ENCODE measurements at regions not wholly inside any gene's neighbourhood (a gene's known extent, or its start where the extent isn't known, plus 50 kb on each side); places are given as distances from the start of the nearest gene placed in this dataset.

DNA sequence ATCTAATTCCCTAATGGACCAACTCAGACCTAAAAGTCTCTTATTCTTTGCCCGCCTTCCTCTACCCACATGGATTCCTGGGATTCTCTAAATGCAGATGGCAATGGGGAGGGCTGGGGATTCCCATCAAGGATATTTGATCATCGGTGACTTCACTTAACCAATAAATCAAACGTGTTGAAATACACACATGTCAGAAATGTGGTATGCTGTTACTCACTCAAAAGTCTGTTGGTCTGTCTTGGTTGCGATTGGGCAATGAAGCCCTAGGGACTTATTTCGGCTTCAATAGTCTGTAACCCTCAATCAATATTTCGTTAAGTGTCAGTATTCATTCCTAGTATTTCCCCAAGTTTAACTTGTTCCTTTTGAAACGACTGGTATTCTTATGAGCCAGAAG, 117.2 kb upstream of the DIO3 start:
- no peak for DNase-seq
- POLR2A ChIA-PET, result no interaction called here
- no peak for TF ChIP-seq RAD21 (IDR thresholded peaks at IDR 0.05; ENCODE audit: low read length)
- no peak for TF ChIP-seq YY1 (IDR thresholded peaks at IDR 0.05; ENCODE audit: low read depth)
- no peak for TF ChIP-seq TCF12 (IDR thresholded peaks at IDR 0.05)
- TF ChIP-seq NRF1 (IDR thresholded peaks at IDR 0.05; ENCODE audit: low read depth, low read length), result no peak
- no peak for TF ChIP-seq ELF1 (IDR thresholded peaks at IDR 0.05)
- TF ChIP-seq GABPA (IDR thresholded peaks at IDR 0.05; ENCODE audit: low read depth), result no peak
- H3K36me3 ChIP-seq (replicated peaks in 1 of 2; ENCODE audit: control insufficient read depth in 1 of 2, insufficient read depth in 2 of 2, low read length in 1 of 2), result no peaks in the 10 kb centered on the region
- no peak overlapping the region for H3K9ac ChIP-seq
- H3K9me2 ChIP-seq, result no peaks in the 10 kb centered on the region
- CTCF ChIA-PET, result no interaction called here
- no peak overlapping the region for H3K4me3 ChIP-seq (ENCODE audit: low read depth in 2 of 2, low read length in 1 of 2)
- H3K27ac ChIP-seq (ENCODE audit: low read depth in 2 of 2, low read length in 1 of 2), result no peak overlapping the region
- WGBS (ENCODE audit: low lambda C conversion rate), result 28% methylated on average over 7 of the region's 7 CpGs
- no peaks in the 10 kb centered on the region for H3K9me3 ChIP-seq
- no peak overlapping the region for H3K4me2 ChIP-seq
- no peaks in the 10 kb centered on the region for H3K27me3 ChIP-seq (ENCODE audit: insufficient read depth)
- no peaks in the 10 kb centered on the region for H3K79me2 ChIP-seq (ENCODE audit: insufficient read depth)
- no peaks in the 10 kb centered on the region for H3F3A ChIP-seq (replicated peaks; ENCODE audit: insufficient read depth)
- H4K20me1 ChIP-seq (ENCODE audit: insufficient read depth), result no peaks in the 10 kb centered on the region
- peaks cover 0 to 18% of the 10 kb centered on the region in 2 experiments; a peak in 2 of 4 replicates for H3K4me1 ChIP-seq (ENCODE audit: control insufficient read depth in 1 of 2, insufficient read depth in 2 of 2, low read depth in 1 of 2, low read length in 1 of 2)
- no peak overlapping the region for H2AFZ ChIP-seq (ENCODE audit: low read depth)

DNA sequence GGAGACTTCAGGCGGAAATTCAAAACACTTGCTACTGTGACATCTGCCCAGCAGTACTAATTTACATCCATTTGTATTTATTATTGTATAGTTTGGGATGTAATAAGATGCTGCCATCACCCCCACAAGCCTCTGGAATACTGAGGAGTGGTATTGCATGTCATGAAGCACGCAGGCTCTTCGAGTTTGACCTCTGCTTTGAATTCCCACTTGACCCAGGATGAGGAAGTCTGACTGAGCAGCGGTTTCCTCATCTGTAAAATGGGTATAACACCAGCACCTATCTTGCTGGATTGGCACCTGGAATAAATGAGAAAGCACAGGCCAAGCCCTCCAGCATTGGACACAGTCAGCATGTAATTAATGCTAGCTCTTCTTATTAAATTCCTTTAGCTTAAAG, 116.0 kb upstream of the DIO3 start:
- TF ChIP-seq CHD2 (IDR thresholded peaks at IDR 0.05; ENCODE audit: low read length, partially characterized antibody) (no peak), RXRA (IDR thresholded peaks at IDR 0.05; ENCODE audit: borderline replicate concordance, low read depth) (no peak), TEAD4 (IDR thresholded peaks at IDR 0.05; ENCODE audit: borderline replicate concordance, insufficient read depth) (no peak), SMC3 (IDR thresholded peaks at IDR 0.05; ENCODE audit: low read depth, low read length) (no peak), RFX5 (IDR thresholded peaks at IDR 0.05; ENCODE audit: low read length) (no peak), RCOR1 (IDR thresholded peaks at IDR 0.05; ENCODE audit: low read length) (no peak), MXI1 (IDR thresholded peaks at IDR 0.05; ENCODE audit: low read depth, low read length) (no peak), NRF1 (IDR thresholded peaks at IDR 0.05; ENCODE audit: low read depth, low read length) (no peak), MEF2A (IDR thresholded peaks at IDR 0.05; ENCODE audit: borderline replicate concordance, low read depth) (no peak), FOXJ3 (CRISPR knock-in tag; IDR thresholded peaks at IDR 0.05) (no peak), TAF1 (IDR thresholded peaks at IDR 0.05; ENCODE audit: borderline replicate concordance, low read depth, low read length) (no peak), FOXM1 (IDR thresholded peaks at IDR 0.05; ENCODE audit: low read depth) (no peak), GABPA (IDR thresholded peaks at IDR 0.05; ENCODE audit: low read depth) (no peak), TCF12 (IDR thresholded peaks at IDR 0.05) (no peak)
- TF ChIP-seq, protein P1, sequence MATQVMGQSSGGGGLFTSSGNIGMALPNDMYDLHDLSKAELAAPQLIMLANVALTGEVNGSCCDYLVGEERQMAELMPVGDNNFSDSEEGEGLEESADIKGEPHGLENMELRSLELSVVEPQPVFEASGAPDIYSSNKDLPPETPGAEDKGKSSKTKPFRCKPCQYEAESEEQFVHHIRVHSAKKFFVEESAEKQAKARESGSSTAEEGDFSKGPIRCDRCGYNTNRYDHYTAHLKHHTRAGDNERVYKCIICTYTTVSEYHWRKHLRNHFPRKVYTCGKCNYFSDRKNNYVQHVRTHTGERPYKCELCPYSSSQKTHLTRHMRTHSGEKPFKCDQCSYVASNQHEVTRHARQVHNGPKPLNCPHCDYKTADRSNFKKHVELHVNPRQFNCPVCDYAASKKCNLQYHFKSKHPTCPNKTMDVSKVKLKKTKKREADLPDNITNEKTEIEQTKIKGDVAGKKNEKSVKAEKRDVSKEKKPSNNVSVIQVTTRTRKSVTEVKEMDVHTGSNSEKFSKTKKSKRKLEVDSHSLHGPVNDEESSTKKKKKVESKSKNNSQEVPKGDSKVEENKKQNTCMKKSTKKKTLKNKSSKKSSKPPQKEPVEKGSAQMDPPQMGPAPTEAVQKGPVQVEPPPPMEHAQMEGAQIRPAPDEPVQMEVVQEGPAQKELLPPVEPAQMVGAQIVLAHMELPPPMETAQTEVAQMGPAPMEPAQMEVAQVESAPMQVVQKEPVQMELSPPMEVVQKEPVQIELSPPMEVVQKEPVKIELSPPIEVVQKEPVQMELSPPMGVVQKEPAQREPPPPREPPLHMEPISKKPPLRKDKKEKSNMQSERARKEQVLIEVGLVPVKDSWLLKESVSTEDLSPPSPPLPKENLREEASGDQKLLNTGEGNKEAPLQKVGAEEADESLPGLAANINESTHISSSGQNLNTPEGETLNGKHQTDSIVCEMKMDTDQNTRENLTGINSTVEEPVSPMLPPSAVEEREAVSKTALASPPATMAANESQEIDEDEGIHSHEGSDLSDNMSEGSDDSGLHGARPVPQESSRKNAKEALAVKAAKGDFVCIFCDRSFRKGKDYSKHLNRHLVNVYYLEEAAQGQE (IDR thresholded peaks at IDR 0.05; ENCODE audit: low read depth, low read length), result no peak
- TF ChIP-seq, protein P2, sequence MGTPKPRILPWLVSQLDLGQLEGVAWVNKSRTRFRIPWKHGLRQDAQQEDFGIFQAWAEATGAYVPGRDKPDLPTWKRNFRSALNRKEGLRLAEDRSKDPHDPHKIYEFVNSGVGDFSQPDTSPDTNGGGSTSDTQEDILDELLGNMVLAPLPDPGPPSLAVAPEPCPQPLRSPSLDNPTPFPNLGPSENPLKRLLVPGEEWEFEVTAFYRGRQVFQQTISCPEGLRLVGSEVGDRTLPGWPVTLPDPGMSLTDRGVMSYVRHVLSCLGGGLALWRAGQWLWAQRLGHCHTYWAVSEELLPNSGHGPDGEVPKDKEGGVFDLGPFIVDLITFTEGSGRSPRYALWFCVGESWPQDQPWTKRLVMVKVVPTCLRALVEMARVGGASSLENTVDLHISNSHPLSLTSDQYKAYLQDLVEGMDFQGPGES (IDR thresholded peaks at IDR 0.05; ENCODE audit: low read depth, low read length), result no peak
- TF ChIP-seq, protein P3, sequence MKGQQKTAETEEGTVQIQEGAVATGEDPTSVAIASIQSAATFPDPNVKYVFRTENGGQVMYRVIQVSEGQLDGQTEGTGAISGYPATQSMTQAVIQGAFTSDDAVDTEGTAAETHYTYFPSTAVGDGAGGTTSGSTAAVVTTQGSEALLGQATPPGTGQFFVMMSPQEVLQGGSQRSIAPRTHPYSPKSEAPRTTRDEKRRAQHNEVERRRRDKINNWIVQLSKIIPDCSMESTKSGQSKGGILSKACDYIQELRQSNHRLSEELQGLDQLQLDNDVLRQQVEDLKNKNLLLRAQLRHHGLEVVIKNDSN (IDR thresholded peaks at IDR 0.05; ENCODE audit: borderline replicate concordance, low read depth), result no peak
- TF ChIP-seq, protein P4, sequence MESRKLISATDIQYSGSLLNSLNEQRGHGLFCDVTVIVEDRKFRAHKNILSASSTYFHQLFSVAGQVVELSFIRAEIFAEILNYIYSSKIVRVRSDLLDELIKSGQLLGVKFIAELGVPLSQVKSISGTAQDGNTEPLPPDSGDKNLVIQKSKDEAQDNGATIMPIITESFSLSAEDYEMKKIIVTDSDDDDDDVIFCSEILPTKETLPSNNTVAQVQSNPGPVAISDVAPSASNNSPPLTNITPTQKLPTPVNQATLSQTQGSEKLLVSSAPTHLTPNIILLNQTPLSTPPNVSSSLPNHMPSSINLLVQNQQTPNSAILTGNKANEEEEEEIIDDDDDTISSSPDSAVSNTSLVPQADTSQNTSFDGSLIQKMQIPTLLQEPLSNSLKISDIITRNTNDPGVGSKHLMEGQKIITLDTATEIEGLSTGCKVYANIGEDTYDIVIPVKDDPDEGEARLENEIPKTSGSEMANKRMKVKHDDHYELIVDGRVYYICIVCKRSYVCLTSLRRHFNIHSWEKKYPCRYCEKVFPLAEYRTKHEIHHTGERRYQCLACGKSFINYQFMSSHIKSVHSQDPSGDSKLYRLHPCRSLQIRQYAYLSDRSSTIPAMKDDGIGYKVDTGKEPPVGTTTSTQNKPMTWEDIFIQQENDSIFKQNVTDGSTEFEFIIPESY (IDR thresholded peaks at IDR 0.05; ENCODE audit: borderline replicate concordance, low read depth), result no peak
- H3K27me3 ChIP-seq (ENCODE audit: insufficient read depth), result no peaks in the 10 kb centered on the region
- DNase-seq, result no peak
- no peak overlapping the region for H3K4me3 ChIP-seq (ENCODE audit: low read depth in 2 of 2, low read length in 1 of 2)
- H3F3A ChIP-seq (replicated peaks; ENCODE audit: insufficient read depth), result no peaks in the 10 kb centered on the region
- H3K27ac ChIP-seq (ENCODE audit: low read depth in 2 of 2, low read length in 1 of 2), result no peak overlapping the region
- no peak overlapping the region for H3K4me2 ChIP-seq
- H3K9ac ChIP-seq, result no peak overlapping the region
- H3K79me2 ChIP-seq (ENCODE audit: insufficient read depth), result no peaks in the 10 kb centered on the region
- POLR2A ChIA-PET, result no interaction called here
- no peaks in the 10 kb centered on the region for H4K20me1 ChIP-seq (ENCODE audit: insufficient read depth)
- no peaks in the 10 kb centered on the region for H3K36me3 ChIP-seq (replicated peaks in 1 of 2; ENCODE audit: control insufficient read depth in 1 of 2, insufficient read depth in 2 of 2, low read length in 1 of 2)
- 27% methylated on average over 4 of the region's 4 CpGs for WGBS (ENCODE audit: low lambda C conversion rate)
- H3K4me1 ChIP-seq (ENCODE audit: control insufficient read depth in 1 of 2, insufficient read depth in 2 of 2, low read depth in 1 of 2, low read length in 1 of 2), result peaks cover 0 to 9% of the 10 kb centered on the region in 2 experiments; a peak in 2 of 4 replicates
- no peak overlapping the region for H2AFZ ChIP-seq (ENCODE audit: low read depth)
- no peaks in the 10 kb centered on the region for H3K9me2 ChIP-seq
- CTCF ChIA-PET, result no interaction called here
- no peaks in the 10 kb centered on the region for H3K9me3 ChIP-seq

Data from SK-N-SH (cell line).